Peyer's patch (tissue), 4 donors: ENCODE measurements at regions not wholly inside any gene's neighbourhood (a gene's known extent, or its start where the extent isn't known, plus 50 kb on each side); places are given as distances from the start of the nearest gene placed in this dataset.
A peak's percentile ranks its signal among the peaks of the same experiment; 100 is the strongest.

Experiments
- DNase-seq, 3 donors: peaks; one replicate each; pipeline ENCODE4 v3.0.0-alpha.2; 2017 to 2019
- H3K27ac ChIP-seq, 4 donors: fragments of 200-600 bp; sonication (generic); one replicate each; pipeline ENCODE4 v1.5.1; 2016 to 2019
- H3K27me3 ChIP-seq, 2 donors: fragments of 200-600 bp; sonication (generic); one replicate each; pipeline ENCODE4 v1.5.1; 2019
- H3K36me3 ChIP-seq, 3 donors: fragments of 200-600 bp; sonication (generic); one replicate each; pipeline ENCODE4 v1.5.1; 2016 to 2019
- H3K4me1 ChIP-seq, 4 donors: fragments of 200-600 bp; sonication (generic); one replicate each; pipeline ENCODE4 v1.5.1; 2016 to 2019
- H3K4me3 ChIP-seq, 4 donors: fragments of 200-600 bp; sonication (generic); 1 replicate in 3 of 4; 2 replicates in 1 of 4; pipeline ENCODE4 v1.5.1; 2016 to 2019; ENCODE audit warnings: mild to moderate bottlenecking in 1 of 4
- H3K9me3 ChIP-seq, 4 donors: fragments of 200-600 bp; sonication (generic); one replicate each; pipeline ENCODE4 v1.5.1; 2016 to 2019; ENCODE audit warnings: mild to moderate bottlenecking in 1 of 4
- POLR2A ChIP-seq, 2 donors: fragments of 450-650 bp; IDR thresholded peaks; one replicate each; pipeline ENCODE4 v1.5.1; 2017; ENCODE audit warnings: antibody characterized with exemption in 2 of 2, mild to moderate bottlenecking in 2 of 2, moderate library complexity in 2 of 2
- TF ChIP-seq, protein P1 (sequence below), 6 experiments: fragments of 450-650 bp in 4 of 6; fragments of 200-600 bp in 2 of 6; sonication (generic) in 1 of 6; IDR thresholded peaks; one replicate each; pipeline ENCODE4 v1.5.1; 2017 to 2019; ENCODE audit warnings: antibody characterized with exemption in 6 of 6, mild to moderate bottlenecking in 3 of 6, moderate library complexity in 1 of 6

DNA sequence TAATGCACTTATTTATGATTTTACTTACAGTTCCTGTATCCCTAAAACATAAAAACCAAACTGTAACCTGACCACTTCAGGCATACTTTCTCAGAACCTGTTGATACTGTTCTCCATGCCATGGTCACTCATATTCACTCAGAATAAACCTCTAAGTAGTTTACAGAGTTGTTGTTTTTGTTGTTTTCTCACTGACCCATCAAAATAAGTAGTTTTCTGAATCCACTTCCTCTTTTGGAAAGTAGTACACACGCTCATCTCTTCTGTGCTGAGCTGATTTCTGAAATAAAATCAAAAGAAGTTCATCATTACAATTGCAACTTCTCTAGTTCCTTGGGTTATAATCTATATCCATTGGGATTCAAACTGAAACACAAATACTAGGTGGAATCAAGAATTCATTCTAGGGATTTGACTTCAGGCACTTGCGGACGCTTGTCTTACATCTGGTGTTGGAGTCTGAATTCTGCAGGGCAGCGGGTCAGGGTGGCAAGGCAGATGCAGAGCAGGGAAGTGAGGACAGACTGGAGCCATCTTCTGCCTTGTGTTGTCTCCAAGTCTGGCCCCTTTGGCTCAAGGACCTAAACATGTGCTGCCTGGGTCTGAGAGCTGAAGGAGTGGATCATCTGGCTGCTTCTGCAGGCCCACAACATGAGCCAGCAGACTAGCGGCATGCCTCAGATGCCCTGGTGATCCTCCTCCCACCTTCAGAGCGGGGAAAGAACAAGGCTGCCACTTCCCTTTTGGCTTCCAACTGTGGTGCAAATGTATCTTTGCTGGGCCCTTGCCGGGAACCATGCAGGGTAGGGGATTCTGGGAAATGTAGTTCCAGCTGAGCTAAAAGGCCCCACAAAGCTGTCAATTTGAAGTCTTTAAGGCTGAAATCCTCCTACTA is 167.9 kb upstream of the MYLIP start:
- Histone ChIP-seq H3K27ac (no peak overlapping the region), H3K9me3 (no peaks in the 10 kb centered on the region), H3K4me1 (no peaks in the 10 kb centered on the region), H3K27me3 (no peaks in the 10 kb centered on the region), H3K36me3 (no peaks in the 10 kb centered on the region), H3K4me3 (no peak overlapping the region)
- no peak for TF ChIP-seq POLR2A (IDR thresholded peaks at IDR 0.05)
- TF ChIP-seq, protein P1, sequence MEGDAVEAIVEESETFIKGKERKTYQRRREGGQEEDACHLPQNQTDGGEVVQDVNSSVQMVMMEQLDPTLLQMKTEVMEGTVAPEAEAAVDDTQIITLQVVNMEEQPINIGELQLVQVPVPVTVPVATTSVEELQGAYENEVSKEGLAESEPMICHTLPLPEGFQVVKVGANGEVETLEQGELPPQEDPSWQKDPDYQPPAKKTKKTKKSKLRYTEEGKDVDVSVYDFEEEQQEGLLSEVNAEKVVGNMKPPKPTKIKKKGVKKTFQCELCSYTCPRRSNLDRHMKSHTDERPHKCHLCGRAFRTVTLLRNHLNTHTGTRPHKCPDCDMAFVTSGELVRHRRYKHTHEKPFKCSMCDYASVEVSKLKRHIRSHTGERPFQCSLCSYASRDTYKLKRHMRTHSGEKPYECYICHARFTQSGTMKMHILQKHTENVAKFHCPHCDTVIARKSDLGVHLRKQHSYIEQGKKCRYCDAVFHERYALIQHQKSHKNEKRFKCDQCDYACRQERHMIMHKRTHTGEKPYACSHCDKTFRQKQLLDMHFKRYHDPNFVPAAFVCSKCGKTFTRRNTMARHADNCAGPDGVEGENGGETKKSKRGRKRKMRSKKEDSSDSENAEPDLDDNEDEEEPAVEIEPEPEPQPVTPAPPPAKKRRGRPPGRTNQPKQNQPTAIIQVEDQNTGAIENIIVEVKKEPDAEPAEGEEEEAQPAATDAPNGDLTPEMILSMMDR (IDR thresholded peaks at IDR 0.05): no peak
- DNase-seq: no peak

DNA sequence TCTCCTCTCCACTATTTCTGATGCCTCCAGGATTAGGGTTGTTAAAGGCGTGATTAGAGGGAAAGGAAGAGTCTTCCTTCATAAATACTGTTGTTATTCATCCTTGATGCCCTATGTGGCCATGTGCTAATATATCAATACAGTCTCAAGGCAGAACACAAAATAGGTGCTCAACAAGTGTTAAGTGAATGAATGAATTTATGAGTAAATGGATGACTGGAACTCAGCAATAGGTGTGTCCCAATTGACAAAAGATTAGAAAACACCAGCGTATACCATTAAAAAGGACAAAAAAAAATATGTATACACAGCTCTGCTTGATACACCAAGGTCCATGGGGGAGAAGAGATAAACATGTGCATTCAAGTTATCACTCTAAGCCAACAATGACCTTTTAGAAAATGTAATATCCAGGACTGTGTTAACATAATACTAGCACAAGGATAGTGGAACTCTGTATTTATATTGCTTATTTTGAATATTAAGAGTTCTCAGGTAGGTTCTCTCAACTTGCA is 171.2 kb upstream of the MYLIP start:
- H3K27ac ChIP-seq: no peak overlapping the region
- no peak for DNase-seq
- H3K9me3 ChIP-seq: no peaks in the 10 kb centered on the region
- H3K4me3 ChIP-seq: no peak overlapping the region
- no peaks in the 10 kb centered on the region for H3K27me3 ChIP-seq
- TF ChIP-seq, protein P1 (IDR thresholded peaks at IDR 0.05): no peak
- no peak for TF ChIP-seq POLR2A (IDR thresholded peaks at IDR 0.05)
- no peaks in the 10 kb centered on the region for H3K36me3 ChIP-seq
- no peaks in the 10 kb centered on the region for H3K4me1 ChIP-seq

DNA sequence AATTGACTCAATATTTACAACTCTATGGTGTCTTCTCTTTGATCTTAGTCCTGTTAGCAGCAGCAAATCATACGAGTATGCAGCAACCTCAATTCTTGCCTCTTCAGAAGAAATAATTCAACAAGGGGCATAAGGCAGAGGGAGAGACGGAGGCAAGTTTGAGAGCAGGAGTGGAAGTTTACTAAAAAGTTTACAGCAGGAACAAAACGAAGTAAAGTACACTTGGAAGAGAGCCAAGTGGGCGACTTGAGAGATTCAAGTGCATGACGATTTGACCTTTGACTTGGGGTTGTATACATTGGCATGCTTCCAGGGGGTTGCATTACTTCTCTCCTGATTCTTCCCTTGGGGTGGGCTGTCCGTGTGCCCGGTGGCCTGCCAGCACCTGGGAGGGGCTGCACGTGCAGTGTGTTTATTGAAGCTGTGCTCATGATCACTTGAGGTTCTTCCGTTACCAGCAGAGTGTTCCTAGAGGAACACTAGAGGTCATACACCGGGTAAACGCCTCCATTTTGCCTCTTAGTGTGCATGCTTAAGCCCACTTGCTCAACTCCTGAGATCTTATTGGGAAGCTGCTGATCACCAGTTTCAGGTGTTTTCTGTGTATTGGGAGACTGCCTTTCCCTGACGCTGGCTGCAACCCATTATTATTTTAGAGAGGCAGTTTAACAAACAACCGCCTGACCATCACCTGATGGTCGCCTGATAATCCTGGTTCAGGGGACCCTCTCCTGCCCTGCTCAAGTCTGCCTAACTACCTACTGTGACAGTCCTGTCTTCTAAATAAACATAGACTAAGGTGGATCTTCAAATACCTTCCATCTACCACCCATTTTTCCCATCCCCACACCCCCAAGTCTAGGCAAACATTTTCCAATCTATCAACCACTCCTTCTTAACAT is 172.4 kb upstream of the MYLIP start:
- Histone ChIP-seq H3K4me1 (no peaks in the 10 kb centered on the region), H3K9me3 (no peaks in the 10 kb centered on the region), H3K27me3 (no peaks in the 10 kb centered on the region), H3K4me3 (no peak overlapping the region), H3K36me3 (no peaks in the 10 kb centered on the region), H3K27ac (peak overlapping the region in 2 of 4 donors; percentile 29 to 51)
- no peak for TF ChIP-seq POLR2A (IDR thresholded peaks at IDR 0.05)
- TF ChIP-seq, protein P1 (IDR thresholded peaks at IDR 0.05): peak in 1 of 6 experiments; percentile 14
- peak in 2 of 3 donors; percentile 75 to 78 for DNase-seq

DNA sequence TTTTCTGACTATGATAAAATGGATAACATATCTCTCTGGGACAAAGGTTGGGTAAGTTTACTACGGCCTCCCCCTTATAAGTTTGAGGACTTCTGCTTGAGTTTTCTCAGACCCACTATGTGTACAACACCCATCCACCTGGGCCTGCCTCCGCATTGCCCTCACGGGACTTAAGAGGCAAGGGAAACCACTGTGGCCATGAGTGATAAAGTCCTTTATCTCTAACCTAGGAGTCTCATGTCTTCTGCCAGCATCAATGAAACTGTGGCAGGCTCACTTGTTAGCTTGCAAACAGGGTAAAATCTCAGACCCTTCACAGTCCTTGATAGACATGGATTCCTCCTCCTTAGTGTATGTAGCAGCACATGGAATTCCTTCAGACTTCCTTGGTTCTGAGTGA is 173.4 kb upstream of the MYLIP start:
- H3K9me3 ChIP-seq: no peaks in the 10 kb centered on the region
- H3K4me1 ChIP-seq: no peaks in the 10 kb centered on the region
- H3K27ac ChIP-seq: peak overlapping the region in 1 of 4 donors; percentile 51
- no peaks in the 10 kb centered on the region for H3K27me3 ChIP-seq
- no peaks in the 10 kb centered on the region for H3K36me3 ChIP-seq
- no peak for DNase-seq
- TF ChIP-seq, protein P1 (IDR thresholded peaks at IDR 0.05): no peak
- no peak for TF ChIP-seq POLR2A (IDR thresholded peaks at IDR 0.05)
- H3K4me3 ChIP-seq: no peak overlapping the region

DNA sequence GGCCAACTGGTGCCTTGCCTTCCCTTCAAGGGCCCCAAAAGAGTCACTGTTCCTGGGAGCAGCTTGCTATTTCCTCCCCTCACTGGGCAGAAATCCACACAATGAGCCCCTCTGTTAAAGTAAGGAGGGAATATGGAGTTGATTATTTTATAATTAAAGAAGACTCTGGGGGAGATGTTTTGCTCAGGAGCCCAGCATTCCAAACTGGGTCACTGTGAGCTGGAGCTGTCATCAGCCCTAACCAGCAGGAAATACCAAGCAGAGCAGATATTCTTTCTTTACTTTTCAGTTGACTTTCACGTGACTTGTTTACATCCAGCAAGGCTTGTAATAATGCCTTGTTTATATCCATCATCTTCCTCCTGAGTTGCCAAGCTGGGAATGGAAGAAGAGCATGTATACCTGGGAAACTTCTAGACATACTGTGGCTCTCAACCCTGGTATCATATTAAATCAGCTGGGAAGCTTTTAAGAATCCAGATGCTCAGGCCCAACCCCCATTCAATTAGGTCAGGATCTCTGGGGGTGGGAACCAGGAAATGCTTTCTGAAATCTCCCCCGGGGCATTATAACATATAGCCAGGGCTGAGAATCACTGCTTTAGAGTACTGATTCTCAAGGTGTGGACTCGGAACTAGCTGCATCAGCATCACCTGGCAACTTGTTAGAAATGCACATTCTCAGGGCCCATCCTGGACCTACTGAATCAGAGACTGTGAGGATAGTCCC is 175.6 kb upstream of the MYLIP start:
- TF ChIP-seq POLR2A (IDR thresholded peaks at IDR 0.05): no peak
- TF ChIP-seq, protein P1 (IDR thresholded peaks at IDR 0.05): no peak
- Histone ChIP-seq H3K27ac (no peak overlapping the region), H3K4me1 (peaks cover 0 to 4% (median 0%) of the 10 kb centered on the region in 4 donors), H3K36me3 (no peaks in the 10 kb centered on the region), H3K9me3 (no peaks in the 10 kb centered on the region), H3K4me3 (no peak overlapping the region), H3K27me3 (no peaks in the 10 kb centered on the region)
- no peak for DNase-seq
